T47D (cell line): ENCODE measurements at regions not wholly inside any gene's neighbourhood (a gene's known extent, or its start where the extent isn't known, plus 50 kb on each side); places are given as distances from the start of the nearest gene placed in this dataset.
"Not testable (repeated sequence)": the region's sequence is repeated elsewhere in the genome, so short reads cannot be mapped to it uniquely, and the experiment has no call there.

Experiments used
- DNase-seq, 2 experiments: peaks; one replicate each; pipeline versions ENCODE4 v3.0.0 to v3.0.0-alpha.2; 2011 to 2012; ENCODE audit warnings: low read depth in 1 of 2, low spot score in 1 of 2
- JUND ChIP-seq: IDR thresholded peaks from 2 replicates; pipeline ENCODE4 v1.6.1; 2012; ENCODE audit warnings: low read depth
- in situ Hi-C: cut with HindIII; loops from 2 replicates; pipeline ENCODE4 v1.10.0; 2016; ENCODE audit warnings: low sequenced_read_pairs, low pct_unique_long_range_greater_than_20kb

GRCh38 chr1:185478877-185479276, 161.8 kb upstream of the IVNS1ABP start:
- DNase-seq: no peak
- in situ Hi-C loops: no loop called here
- TF ChIP-seq JUND: no peak

DNA sequence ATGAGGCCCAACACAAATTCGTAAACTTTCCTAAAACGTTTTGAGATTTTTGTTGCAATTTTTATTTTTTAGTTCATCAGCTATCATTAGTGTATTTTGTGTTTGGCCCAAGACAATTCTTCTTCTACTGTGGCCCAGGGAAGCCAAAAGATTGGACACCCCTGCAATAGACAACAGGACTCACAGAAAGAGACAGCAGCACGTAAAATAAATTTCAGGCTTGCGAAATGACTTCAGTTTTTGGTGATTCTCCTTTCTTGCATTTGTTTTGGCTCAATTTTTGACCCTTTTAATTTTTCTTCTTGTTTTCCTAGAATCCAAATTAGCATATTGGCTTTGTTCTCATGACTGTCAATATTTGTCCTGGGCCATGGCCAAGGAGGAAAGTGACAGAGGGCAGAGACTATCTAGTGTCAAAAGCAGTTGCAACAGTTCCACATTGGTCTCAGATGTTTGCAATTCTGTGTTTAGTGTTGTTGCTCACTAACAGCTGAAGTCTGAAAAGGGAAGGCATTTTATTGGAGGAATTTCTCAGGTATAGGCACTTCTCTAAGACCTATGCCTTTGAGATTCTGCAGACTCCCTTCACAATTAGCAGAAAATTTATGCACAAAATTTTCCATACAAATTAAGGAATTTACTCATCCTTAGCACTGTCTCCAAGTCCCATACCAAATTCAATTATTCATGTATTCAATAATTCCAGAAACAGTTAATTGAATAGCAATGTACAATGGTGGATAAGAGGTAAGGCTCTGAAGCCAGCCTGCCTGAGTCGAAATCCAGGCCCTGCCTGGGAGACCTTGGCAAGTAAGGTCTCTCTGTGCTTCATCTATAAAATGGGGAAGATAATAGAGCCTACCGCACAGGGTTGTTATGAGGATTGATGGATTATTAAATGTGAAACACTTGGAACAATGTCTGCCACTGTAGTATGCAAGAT, 160.9 kb upstream of the IVNS1ABP start:
- TF ChIP-seq JUND: no peak
- in situ Hi-C loops: no loop called here
- DNase-seq: no peak

- DNase-seq: no peak
- TF ChIP-seq JUND: no peak
- in situ Hi-C loops: no loop called here
These were observed 157.6 kb upstream of the IVNS1ABP start for GRCh38 chr1:185474440-185475149.

DNA sequence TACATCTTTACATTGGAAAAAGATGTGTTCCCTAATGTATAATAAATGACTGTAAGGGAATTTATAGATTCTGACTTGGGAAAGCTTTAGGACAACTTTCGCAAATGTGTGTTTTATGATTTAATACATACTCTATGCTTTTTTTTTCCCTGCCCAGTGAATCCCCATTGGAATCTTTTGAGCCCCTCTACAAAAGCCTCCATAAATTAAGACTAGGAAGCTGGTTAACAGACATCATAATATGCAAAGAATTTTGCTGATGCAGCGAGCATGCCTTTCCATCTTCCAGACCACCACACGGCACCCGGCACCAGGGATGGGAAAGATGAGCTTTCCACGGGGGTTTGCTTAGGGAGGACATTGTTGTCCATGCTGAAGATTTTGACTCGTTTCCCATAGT, 156.1 kb upstream of the IVNS1ABP start:
- TF ChIP-seq JUND: no peak
- DNase-seq: no peak
- in situ Hi-C loops: no loop called here

GRCh38 chr1:185468626-185469025, 151.6 kb upstream of the IVNS1ABP start:
- no peak for TF ChIP-seq JUND
- DNase-seq: no peak
- in situ Hi-C loops: no loop called here

DNA sequence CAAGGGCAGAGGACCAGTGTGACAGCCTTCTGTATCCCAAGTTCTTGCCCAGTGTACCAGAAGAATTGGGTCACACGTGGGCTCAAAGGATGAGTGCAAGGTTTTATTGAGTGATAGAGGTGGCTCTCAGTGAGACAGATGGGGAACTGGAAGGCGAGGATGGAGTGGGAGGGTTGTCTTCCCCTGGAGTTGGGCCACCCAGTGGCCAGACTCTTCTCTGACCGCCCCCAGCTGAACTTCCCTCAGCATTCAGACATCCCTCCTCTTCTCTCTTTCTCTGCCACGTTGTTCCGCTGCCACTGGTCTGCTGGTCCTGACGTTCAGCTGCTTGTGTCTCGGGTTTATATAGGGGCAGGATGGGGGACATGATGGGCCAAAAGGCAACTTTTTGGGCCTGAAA, 150.1 kb upstream of the IVNS1ABP start:
- in situ Hi-C loops: no loop called here
- no peak for TF ChIP-seq JUND
- DNase-seq: no peak

GRCh38 chr1:185464777-185465176, 147.7 kb upstream of the IVNS1ABP start:
- DNase-seq: no peak
- in situ Hi-C loops: no loop called here
- TF ChIP-seq JUND: no peak

GRCh38 chr1:185463433-185463832, 146.4 kb upstream of the IVNS1ABP start:
- no peak for TF ChIP-seq JUND
- no peak for DNase-seq
- in situ Hi-C loops: no loop called here

- in situ Hi-C loops: no loop called here
- DNase-seq: no peak
- no peak for TF ChIP-seq JUND
These were observed 146.0 kb upstream of the IVNS1ABP start for GRCh38 chr1:185463011-185463410.

GRCh38 chr1:185460723-185461122, 143.7 kb upstream of the IVNS1ABP start:
- DNase-seq, in situ Hi-C loops: not testable (repeated sequence)

GRCh38 chr1:185459141-185459540, 142.1 kb upstream of the IVNS1ABP start:
- in situ Hi-C loops: no loop called here
- no peak for DNase-seq
- no peak for TF ChIP-seq JUND

GRCh38 chr1:185458670-185459069, 141.6 kb upstream of the IVNS1ABP start:
- in situ Hi-C loops: no loop called here
- no peak for DNase-seq
- TF ChIP-seq JUND: no peak

- no peak for DNase-seq
- no peak for TF ChIP-seq JUND
- in situ Hi-C loops: no loop called here
These were observed 136.6 kb upstream of the IVNS1ABP start for GRCh38 chr1:185453496-185454192.
